ENCODE measurements at regions not wholly inside any gene's neighbourhood (a gene's known extent, or its start where the extent isn't known, plus 50 kb on each side); places are given as distances from the start of the nearest gene placed in this dataset.
"Not testable (repeated sequence)": the region's sequence is repeated elsewhere in the genome, so short reads cannot be mapped to it uniquely, and the experiment has no call there.

DNA sequence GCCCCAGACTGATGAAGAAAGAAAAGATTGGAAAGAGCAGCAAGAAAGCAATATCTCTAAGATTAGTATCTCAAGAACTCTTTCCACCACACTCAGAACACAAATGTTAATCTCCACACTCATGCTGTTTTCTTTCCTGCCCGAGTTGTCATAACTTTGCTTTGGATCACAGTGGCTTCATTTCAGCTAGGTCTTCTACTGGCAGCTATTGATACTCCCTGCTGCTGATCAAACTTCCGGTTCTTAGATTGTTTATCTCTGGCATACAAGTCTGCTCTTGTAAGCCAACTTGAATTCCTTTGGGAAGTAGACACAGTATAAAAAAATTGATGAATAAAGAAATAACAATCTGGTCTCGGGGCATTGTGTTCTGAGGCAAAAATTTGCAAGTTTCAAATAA is 77.7 kb upstream of the SPEF2 start:
- DNase-seq (ENCODE audit: low spot score in 2 of 2), result no peak
- TF ChIP-seq POLR2AphosphoS5 (IDR thresholded peaks at IDR 0.05) (no peak), EP300 (IDR thresholded peaks at IDR 0.05) (no peak), CTCF (IDR thresholded peaks at IDR 0.05) (no peak), POLR2A (IDR thresholded peaks at IDR 0.05) (no peak)
- Histone ChIP-seq H3K27ac (no peak overlapping the region), H3K36me3 (no peaks in the 10 kb centered on the region), H3K4me3 (no peak overlapping the region), H3K9me3 (no peaks in the 10 kb centered on the region), H3K27me3 (no peaks in the 10 kb centered on the region), H3K4me1 (peaks cover 3% of the 10 kb centered on the region)
- WGBS, result 28% methylated on average over 3 of the region's 3 CpGs

- 72% methylated on average over 7 of the region's 7 CpGs for WGBS
- TF ChIP-seq POLR2A (IDR thresholded peaks at IDR 0.05) (no peak), POLR2AphosphoS5 (IDR thresholded peaks at IDR 0.05) (no peak), CTCF (IDR thresholded peaks at IDR 0.05) (no peak), EP300 (IDR thresholded peaks at IDR 0.05) (no peak)
- H3K27ac ChIP-seq, result no peak overlapping the region
- peaks cover 3% of the 10 kb centered on the region for H3K4me1 ChIP-seq
- H3K4me3 ChIP-seq, result no peak overlapping the region
- no peak for DNase-seq (ENCODE audit: low spot score in 2 of 2)
- H3K36me3 ChIP-seq, result no peaks in the 10 kb centered on the region
- no peaks in the 10 kb centered on the region for H3K27me3 ChIP-seq
- H3K9me3 ChIP-seq, result no peaks in the 10 kb centered on the region
Observed at GRCh38 chr5:35538198-35538931, 79.3 kb upstream of the SPEF2 start.

- Histone ChIP-seq H3K9me3 (no peaks in the 10 kb centered on the region), H3K4me3 (no peak overlapping the region), H3K27ac (no peak overlapping the region), H3K36me3 (no peaks in the 10 kb centered on the region), H3K4me1 (no peaks in the 10 kb centered on the region), H3K27me3 (no peaks in the 10 kb centered on the region)
- DNase-seq (ENCODE audit: low spot score in 2 of 2), result no peak
- TF ChIP-seq POLR2AphosphoS5 (IDR thresholded peaks at IDR 0.05) (no peak), POLR2A (IDR thresholded peaks at IDR 0.05) (no peak)
- WGBS, result 86% methylated on average over 3 of the region's 3 CpGs
Observed at GRCh38 chr5:35533156-35533555, 84.5 kb upstream of the SPEF2 start.

- DNase-seq (ENCODE audit: low spot score in 2 of 2); H3K27me3 ChIP-seq; H3K27ac ChIP-seq; H3K4me3 ChIP-seq; H3K4me1 ChIP-seq; H3K36me3 ChIP-seq; H3K9me3 ChIP-seq: not testable (repeated sequence)
- WGBS, result 90% methylated on average over 11 of the region's 29 CpGs
Observed at GRCh38 chr5:35531553-35531952, 86.1 kb upstream of the SPEF2 start.

DNA sequence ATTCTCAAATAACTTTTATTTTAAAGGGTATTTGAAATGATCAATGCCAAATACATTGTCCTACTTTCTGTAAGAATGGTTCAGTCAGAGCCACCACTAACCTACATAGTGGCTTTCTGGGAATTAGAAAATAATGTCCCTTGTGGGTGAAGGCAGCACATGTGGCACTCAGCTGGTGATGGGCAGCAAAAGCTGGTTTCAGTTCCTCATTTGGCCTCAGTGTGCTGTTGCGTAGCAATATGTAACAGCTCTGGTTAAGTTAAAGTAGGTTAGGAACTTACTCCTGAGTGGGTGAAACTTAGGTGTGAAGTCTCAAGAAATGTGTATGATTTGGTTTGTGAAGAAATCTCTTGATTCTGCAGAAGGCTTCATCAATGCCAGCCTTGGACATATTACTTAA is 99.6 kb upstream of the SPEF2 start:
- H3K36me3 ChIP-seq, result no peaks in the 10 kb centered on the region
- H3K4me1 ChIP-seq, result no peaks in the 10 kb centered on the region
- H3K9me3 ChIP-seq, result no peaks in the 10 kb centered on the region
- no peak overlapping the region for H3K27ac ChIP-seq
- H3K4me3 ChIP-seq, result no peak overlapping the region
- 94% methylated on average over 1 of the region's 1 CpG for WGBS
- TF ChIP-seq POLR2AphosphoS5 (IDR thresholded peaks at IDR 0.05) (no peak), POLR2A (IDR thresholded peaks at IDR 0.05) (no peak), EP300 (IDR thresholded peaks at IDR 0.05) (no peak), CTCF (IDR thresholded peaks at IDR 0.05) (no peak)
- no peak for DNase-seq (ENCODE audit: low spot score in 2 of 2)
- no peaks in the 10 kb centered on the region for H3K27me3 ChIP-seq

- no peaks in the 10 kb centered on the region for H3K4me1 ChIP-seq
- H3K4me3 ChIP-seq, result no peak overlapping the region
- DNase-seq (ENCODE audit: low spot score in 2 of 2), result no peak
- no peaks in the 10 kb centered on the region for H3K27me3 ChIP-seq
- no peak for TF ChIP-seq POLR2A (IDR thresholded peaks at IDR 0.05)
- no peak for TF ChIP-seq POLR2AphosphoS5 (IDR thresholded peaks at IDR 0.05)
- no peak for TF ChIP-seq CTCF (IDR thresholded peaks at IDR 0.05)
- no peaks in the 10 kb centered on the region for H3K9me3 ChIP-seq
- no peaks in the 10 kb centered on the region for H3K36me3 ChIP-seq
- no peak overlapping the region for H3K27ac ChIP-seq
- 67% methylated on average over 1 of the region's 1 CpG for WGBS
Observed at GRCh38 chr5:35516271-35516670, 101.4 kb upstream of the SPEF2 start.

Data from suprapubic skin (tissue), 4 donors.